ENCODE measurements at regions not wholly inside any gene's neighbourhood (a gene's known extent, or its start where the extent isn't known, plus 50 kb on each side); places are given as distances from the start of the nearest gene placed in this dataset.

DNA sequence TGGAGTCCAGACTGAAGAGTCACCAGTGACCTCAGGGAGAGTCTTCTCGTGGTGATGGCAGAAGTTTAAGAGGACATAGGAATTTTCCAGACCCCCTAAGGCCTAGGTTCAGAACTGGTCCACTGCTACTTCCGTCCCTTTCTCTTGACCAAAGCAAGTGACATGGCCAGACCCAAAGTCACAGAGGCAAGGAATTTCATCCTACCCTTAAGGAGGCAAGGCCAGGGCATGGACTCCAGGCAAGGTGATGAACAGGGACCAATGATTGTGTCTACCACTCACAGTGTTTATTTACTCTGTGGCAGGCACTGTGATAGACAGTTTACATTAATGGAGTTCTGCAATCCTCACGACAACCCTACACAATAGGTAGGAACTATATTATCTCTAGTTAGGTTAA, 265.1 kb downstream of the GLI2 start:
- TF ChIP-seq, protein P1, sequence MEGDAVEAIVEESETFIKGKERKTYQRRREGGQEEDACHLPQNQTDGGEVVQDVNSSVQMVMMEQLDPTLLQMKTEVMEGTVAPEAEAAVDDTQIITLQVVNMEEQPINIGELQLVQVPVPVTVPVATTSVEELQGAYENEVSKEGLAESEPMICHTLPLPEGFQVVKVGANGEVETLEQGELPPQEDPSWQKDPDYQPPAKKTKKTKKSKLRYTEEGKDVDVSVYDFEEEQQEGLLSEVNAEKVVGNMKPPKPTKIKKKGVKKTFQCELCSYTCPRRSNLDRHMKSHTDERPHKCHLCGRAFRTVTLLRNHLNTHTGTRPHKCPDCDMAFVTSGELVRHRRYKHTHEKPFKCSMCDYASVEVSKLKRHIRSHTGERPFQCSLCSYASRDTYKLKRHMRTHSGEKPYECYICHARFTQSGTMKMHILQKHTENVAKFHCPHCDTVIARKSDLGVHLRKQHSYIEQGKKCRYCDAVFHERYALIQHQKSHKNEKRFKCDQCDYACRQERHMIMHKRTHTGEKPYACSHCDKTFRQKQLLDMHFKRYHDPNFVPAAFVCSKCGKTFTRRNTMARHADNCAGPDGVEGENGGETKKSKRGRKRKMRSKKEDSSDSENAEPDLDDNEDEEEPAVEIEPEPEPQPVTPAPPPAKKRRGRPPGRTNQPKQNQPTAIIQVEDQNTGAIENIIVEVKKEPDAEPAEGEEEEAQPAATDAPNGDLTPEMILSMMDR (IDR thresholded peaks at IDR 0.05; ENCODE audit: low read depth, low read length): no peak
- DNase-seq (ENCODE audit: low read depth, low spot score): no peak
- Histone ChIP-seq H3K9me3 (ENCODE audit: control insufficient read depth, insufficient read depth, low read length) (no peaks in the 10 kb centered on the region), H3K4me3 (ENCODE audit: low read depth, low read length) (no peak overlapping the region), H3K27me3 (ENCODE audit: control insufficient read depth, insufficient read depth, low read length) (peaks cover 6% of the 10 kb centered on the region), H3K27ac (ENCODE audit: low read depth, low read length) (no peak overlapping the region)
- CTCF ChIA-PET: no interaction called here
- POLR2A ChIA-PET: interaction anchor here (0.8 kb wide), 1 partner anchor 10 kb away, joined by 3 read pairs; no protein-coding TSS in a partner anchor

DNA sequence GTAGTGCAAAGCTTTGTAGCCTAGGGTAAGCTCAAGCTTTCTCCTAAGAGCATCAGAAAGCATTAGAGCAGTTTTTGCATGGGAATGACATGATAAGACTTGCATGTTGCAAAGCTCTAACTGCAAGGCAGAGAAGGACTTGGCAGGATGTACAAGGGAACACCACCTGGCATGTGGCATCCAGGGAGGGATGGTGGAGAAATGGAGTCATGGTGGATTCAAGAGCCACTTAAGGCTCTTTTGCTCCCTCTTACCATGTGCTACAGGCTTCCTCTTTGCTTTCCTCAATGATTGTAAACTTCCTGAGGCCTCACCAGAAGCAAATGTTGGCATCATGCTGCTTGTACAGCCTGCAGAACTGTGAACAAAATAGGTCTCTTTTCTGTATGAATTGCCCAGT, 266.0 kb downstream of the GLI2 start:
- POLR2A ChIA-PET: no interaction called here
- Histone ChIP-seq H3K9me3 (ENCODE audit: control insufficient read depth, insufficient read depth, low read length) (no peaks in the 10 kb centered on the region), H3K27me3 (ENCODE audit: control insufficient read depth, insufficient read depth, low read length) (peaks cover 6% of the 10 kb centered on the region), H3K27ac (ENCODE audit: low read depth, low read length) (no peak overlapping the region), H3K4me3 (ENCODE audit: low read depth, low read length) (no peak overlapping the region)
- CTCF ChIA-PET: no interaction called here
- TF ChIP-seq, protein P1 (IDR thresholded peaks at IDR 0.05; ENCODE audit: low read depth, low read length): no peak
- DNase-seq (ENCODE audit: low read depth, low spot score): no peak

DNA sequence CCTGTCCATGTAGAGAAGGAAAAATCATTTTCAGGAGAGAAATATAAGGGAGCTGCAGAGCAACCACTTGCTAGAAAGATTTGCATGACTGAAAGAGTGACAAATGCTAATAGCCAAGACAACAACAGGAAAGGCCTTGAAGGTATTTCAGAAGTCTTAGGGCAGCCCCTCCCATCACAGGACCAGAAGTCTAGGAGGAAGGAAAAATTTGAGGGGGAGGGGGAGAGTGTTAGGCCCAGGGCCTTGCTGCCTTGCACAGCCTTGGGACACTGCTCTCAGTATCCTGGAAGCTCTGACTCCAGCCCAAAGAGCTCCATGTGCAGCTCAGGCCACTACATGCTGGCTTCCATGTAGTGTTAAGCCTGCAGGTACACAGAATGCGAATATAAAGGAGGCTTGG, 266.9 kb downstream of the GLI2 start:
- DNase-seq (ENCODE audit: low read depth, low spot score): no peak
- TF ChIP-seq, protein P1 (IDR thresholded peaks at IDR 0.05; ENCODE audit: low read depth, low read length): no peak
- Histone ChIP-seq H3K4me3 (ENCODE audit: low read depth, low read length) (no peak overlapping the region), H3K9me3 (ENCODE audit: control insufficient read depth, insufficient read depth, low read length) (no peaks in the 10 kb centered on the region), H3K27ac (ENCODE audit: low read depth, low read length) (no peak overlapping the region), H3K27me3 (ENCODE audit: control insufficient read depth, insufficient read depth, low read length) (peaks cover 9% of the 10 kb centered on the region)
- POLR2A ChIA-PET: no interaction called here
- CTCF ChIA-PET: no interaction called here

DNA sequence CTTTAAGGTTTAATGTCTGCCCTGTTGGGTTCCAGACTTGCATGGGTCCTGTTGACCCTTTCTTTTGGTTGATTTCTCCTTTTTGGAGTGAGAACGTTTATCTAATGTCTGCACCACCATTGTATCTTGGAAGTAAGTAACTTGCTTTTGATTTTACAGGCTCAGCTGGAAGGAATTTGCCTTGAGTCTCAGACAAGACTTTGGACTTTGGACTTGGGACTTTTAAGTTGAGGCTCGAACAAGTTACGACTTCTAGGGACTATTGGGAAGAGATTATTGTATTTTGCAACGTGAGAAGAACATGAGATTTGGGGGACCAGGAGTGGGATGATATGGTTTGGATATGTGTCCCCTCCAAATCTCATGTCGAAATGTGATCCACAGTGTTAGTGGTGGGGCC, 267.7 kb downstream of the GLI2 start:
- Histone ChIP-seq H3K27ac (ENCODE audit: low read depth, low read length) (no peak overlapping the region), H3K27me3 (ENCODE audit: control insufficient read depth, insufficient read depth, low read length) (peaks cover 9% of the 10 kb centered on the region), H3K4me3 (ENCODE audit: low read depth, low read length) (no peak overlapping the region), H3K9me3 (ENCODE audit: control insufficient read depth, insufficient read depth, low read length) (no peaks in the 10 kb centered on the region)
- TF ChIP-seq, protein P1 (IDR thresholded peaks at IDR 0.05; ENCODE audit: low read depth, low read length): no peak
- CTCF ChIA-PET: no interaction called here
- POLR2A ChIA-PET: no interaction called here
- no peak for DNase-seq (ENCODE audit: low read depth, low spot score)

DNA sequence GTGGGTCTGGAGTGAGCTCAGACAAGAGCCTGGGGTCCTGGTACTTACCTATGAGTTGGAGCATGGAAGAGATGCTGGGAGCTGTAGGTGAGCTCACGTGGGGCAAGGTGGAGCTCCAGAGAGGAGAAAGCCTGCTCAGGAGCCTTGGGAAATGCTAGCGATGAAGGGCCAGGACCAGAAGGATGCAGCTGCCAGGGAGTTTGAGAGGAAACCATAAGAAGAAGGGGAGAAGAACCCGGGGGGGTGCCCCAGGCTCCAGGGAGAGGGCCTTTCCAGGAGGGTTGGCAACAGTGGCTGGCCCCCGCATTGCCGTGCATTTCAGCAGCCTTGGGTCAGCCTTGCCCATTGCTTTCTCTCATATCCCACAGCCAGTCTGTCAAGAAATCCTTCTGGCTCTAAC, 268.7 kb downstream of the GLI2 start:
- Histone ChIP-seq H3K4me3 (ENCODE audit: low read depth, low read length) (no peak overlapping the region), H3K27ac (ENCODE audit: low read depth, low read length) (no peak overlapping the region), H3K9me3 (ENCODE audit: control insufficient read depth, insufficient read depth, low read length) (no peaks in the 10 kb centered on the region), H3K27me3 (ENCODE audit: control insufficient read depth, insufficient read depth, low read length) (peaks cover 9% of the 10 kb centered on the region)
- DNase-seq (ENCODE audit: low read depth, low spot score): no peak
- POLR2A ChIA-PET: no interaction called here
- TF ChIP-seq, protein P1 (IDR thresholded peaks at IDR 0.05; ENCODE audit: low read depth, low read length): no peak
- CTCF ChIA-PET: no interaction called here

Measured in AG04450 (cell line).